ENCODE measurements at regions not wholly inside any gene's neighbourhood (a gene's known extent, or its start where the extent isn't known, plus 50 kb on each side); places are given as distances from the start of the nearest gene placed in this dataset.

DNA sequence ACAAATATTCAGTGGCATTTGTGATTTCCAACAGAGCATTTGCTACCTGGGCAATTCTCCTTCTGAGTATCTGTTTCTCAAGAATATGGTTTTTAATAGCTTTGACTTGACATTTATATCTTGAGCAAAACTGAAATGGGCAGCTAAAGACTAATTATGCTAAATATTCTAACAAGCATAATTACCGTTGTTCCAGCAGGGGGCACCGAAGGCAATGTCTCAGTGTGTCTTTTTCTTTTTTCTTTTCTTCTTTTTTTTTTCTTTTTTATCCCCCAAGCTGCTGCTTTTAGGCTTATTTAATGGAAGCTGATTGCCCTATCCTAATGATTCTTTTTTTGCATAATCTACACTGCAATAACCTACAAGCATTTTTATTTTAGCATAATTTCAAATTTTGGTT is 138.9 kb upstream of the NABP1 start:
- peak; percentile 52 for DNase-seq (ENCODE audit: low read depth)
- TF ChIP-seq, protein P1, sequence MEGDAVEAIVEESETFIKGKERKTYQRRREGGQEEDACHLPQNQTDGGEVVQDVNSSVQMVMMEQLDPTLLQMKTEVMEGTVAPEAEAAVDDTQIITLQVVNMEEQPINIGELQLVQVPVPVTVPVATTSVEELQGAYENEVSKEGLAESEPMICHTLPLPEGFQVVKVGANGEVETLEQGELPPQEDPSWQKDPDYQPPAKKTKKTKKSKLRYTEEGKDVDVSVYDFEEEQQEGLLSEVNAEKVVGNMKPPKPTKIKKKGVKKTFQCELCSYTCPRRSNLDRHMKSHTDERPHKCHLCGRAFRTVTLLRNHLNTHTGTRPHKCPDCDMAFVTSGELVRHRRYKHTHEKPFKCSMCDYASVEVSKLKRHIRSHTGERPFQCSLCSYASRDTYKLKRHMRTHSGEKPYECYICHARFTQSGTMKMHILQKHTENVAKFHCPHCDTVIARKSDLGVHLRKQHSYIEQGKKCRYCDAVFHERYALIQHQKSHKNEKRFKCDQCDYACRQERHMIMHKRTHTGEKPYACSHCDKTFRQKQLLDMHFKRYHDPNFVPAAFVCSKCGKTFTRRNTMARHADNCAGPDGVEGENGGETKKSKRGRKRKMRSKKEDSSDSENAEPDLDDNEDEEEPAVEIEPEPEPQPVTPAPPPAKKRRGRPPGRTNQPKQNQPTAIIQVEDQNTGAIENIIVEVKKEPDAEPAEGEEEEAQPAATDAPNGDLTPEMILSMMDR (IDR thresholded peaks at IDR 0.05; ENCODE audit: low read depth, low read length) = peak; percentile 61
- TF ChIP-seq, protein P2, sequence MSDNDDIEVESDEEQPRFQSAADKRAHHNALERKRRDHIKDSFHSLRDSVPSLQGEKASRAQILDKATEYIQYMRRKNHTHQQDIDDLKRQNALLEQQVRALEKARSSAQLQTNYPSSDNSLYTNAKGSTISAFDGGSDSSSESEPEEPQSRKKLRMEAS (IDR thresholded peaks at IDR 0.05; ENCODE audit: low read depth, low read length) = no peak
- TF ChIP-seq POLR2A (IDR thresholded peaks at IDR 0.05; ENCODE audit: extremely low read depth, insufficient read length) (no peak), MYC (IDR thresholded peaks at IDR 0.05; ENCODE audit: low read depth, low read length) (no peak)
- no peak overlapping the region for H3K4me3 ChIP-seq (ENCODE audit: low read depth, low read length)

DNA sequence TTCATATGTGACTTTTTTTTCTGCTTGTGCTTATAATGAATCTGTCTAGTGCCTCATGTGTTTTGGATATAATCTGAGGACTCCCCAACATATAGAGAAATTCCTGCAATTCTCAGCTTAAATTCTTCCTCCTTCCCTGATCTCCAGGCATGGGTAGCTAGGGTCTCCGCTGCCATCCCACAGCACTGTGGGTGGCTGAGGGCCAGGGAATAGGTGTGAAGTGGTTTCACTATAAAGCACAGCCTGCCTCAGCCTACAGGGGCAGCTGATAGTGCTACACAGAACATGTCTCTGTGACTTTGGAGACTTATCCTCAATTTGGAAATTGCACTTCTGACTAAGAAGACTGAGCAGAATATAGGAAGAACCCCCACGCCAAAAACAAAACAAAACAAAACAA is 137.3 kb upstream of the NABP1 start:
- no peak for TF ChIP-seq MYC (IDR thresholded peaks at IDR 0.05; ENCODE audit: low read depth, low read length)
- no peak for TF ChIP-seq POLR2A (IDR thresholded peaks at IDR 0.05; ENCODE audit: extremely low read depth, insufficient read length)
- TF ChIP-seq, protein P2 (IDR thresholded peaks at IDR 0.05; ENCODE audit: low read depth, low read length) = no peak
- TF ChIP-seq, protein P1 (IDR thresholded peaks at IDR 0.05; ENCODE audit: low read depth, low read length) = no peak
- DNase-seq (ENCODE audit: low read depth) = no peak
- no peak overlapping the region for H3K4me3 ChIP-seq (ENCODE audit: low read depth, low read length)

DNA sequence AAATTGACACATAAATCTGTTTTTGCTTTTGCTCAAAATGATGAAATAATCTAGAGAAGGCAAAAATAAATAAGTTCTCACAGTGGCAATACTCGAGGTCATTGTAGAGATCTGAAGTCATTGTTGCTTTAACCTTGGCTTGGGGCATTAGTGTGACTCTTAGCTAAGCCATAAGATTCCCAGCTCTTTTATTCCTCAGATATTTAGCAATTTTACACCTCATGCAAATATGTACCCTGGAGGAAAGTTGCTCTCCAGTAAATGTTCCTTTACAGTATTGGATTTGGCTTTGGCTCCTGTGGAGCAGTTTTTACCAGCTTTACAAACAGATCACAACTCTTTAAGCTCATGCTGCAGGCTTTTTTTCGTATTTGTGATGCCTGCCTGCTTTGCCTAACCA is 134.2 kb upstream of the NABP1 start:
- DNase-seq (ENCODE audit: low read depth) = no peak
- no peak overlapping the region for H3K4me3 ChIP-seq (ENCODE audit: low read depth, low read length)
- TF ChIP-seq MYC (IDR thresholded peaks at IDR 0.05; ENCODE audit: low read depth, low read length) (no peak), POLR2A (IDR thresholded peaks at IDR 0.05; ENCODE audit: extremely low read depth, insufficient read length) (no peak)
- TF ChIP-seq, protein P1 (IDR thresholded peaks at IDR 0.05; ENCODE audit: low read depth, low read length) = no peak
- TF ChIP-seq, protein P2 (IDR thresholded peaks at IDR 0.05; ENCODE audit: low read depth, low read length) = no peak

DNA sequence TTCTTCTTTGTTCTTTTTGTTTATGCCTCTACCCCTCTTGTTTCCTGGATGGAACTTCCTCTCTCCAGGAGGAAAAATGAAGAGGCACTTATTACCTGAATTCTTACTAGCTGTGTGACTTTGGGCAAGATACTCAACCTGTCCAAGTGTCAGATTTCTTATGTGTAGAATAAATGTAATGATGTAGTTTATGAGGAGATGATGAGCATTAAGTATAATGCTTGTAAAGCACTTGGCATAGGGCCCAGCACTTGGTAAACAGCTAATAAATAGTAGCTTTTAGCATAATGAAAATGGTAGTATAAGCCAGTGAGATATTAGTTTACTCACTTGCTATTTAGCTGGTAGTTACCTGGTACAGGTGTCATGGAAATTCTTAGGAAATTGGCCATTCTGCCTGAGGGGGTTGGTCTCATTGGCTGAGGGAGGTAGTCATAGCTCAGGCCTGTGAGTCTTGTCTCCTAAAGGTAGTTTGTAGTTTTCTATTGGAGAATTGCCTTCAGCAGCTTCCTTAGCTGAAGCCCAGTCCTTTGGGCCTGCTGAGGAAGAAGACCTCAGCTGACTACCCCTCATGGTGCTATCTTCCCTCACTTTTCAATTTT is 133.4 kb upstream of the NABP1 start:
- TF ChIP-seq, protein P1 (IDR thresholded peaks at IDR 0.05; ENCODE audit: low read depth, low read length) = no peak
- DNase-seq (ENCODE audit: low read depth) = no peak
- no peak overlapping the region for H3K4me3 ChIP-seq (ENCODE audit: low read depth, low read length)

DNA sequence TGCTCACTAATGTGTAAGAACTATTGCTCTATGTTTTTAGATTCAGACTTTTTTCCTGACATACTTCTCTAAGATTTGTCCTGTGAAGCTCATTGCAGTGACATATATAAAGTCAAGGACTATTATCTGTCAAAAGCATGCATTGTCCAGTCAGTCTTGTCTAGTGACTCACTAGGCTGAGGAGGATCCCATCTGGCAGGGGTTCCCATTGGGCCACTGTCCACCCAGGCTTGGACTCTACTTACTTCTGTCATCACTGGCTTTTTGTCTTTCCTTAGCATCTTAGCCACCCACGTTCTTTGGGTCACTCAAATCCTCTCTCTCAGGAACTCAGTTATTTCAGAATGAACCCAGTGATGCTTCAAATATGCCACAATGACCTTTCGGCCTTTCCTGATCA is 132.6 kb upstream of the NABP1 start:
- H3K4me3 ChIP-seq (ENCODE audit: low read depth, low read length) = no peak overlapping the region
- TF ChIP-seq MYC (IDR thresholded peaks at IDR 0.05; ENCODE audit: low read depth, low read length) (no peak), POLR2A (IDR thresholded peaks at IDR 0.05; ENCODE audit: extremely low read depth, insufficient read length) (no peak)
- TF ChIP-seq, protein P2 (IDR thresholded peaks at IDR 0.05; ENCODE audit: low read depth, low read length) = no peak
- TF ChIP-seq, protein P1 (IDR thresholded peaks at IDR 0.05; ENCODE audit: low read depth, low read length) = no peak
- no peak for DNase-seq (ENCODE audit: low read depth)

DNA sequence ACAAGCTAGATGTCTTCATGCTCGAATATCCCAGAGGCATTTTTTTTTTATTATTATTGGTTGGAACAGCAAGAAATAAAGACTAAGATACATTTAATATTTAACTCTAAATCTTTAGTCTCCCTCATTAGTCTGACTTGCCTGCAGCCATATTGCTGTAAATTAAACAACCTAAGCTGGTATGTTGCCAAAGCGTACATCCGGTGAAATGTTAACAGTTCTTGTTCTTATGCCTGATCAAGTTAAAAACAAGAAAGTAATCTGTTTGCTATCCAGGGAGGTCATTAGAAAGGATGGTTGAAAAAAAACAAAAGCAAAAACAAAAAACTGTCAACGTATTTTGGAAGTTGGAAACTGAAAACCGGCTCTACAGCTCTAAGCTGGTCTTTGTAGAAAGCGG is 125.9 kb upstream of the NABP1 start:
- TF ChIP-seq, protein P2 (IDR thresholded peaks at IDR 0.05; ENCODE audit: low read depth, low read length) = no peak
- TF ChIP-seq POLR2A (IDR thresholded peaks at IDR 0.05; ENCODE audit: extremely low read depth, insufficient read length) (no peak), MYC (IDR thresholded peaks at IDR 0.05; ENCODE audit: low read depth, low read length) (no peak)
- TF ChIP-seq, protein P1 (IDR thresholded peaks at IDR 0.05; ENCODE audit: low read depth, low read length) = no peak
- H3K4me3 ChIP-seq (ENCODE audit: low read depth, low read length) = no peak overlapping the region
- no peak for DNase-seq (ENCODE audit: low read depth)

All from NB4 (cell line).